GM18507 (cell line): ENCODE measurements at regions not wholly inside any gene's neighbourhood (a gene's known extent, or its start where the extent isn't known, plus 50 kb on each side); places are given as distances from the start of the nearest gene placed in this dataset.

Experiments used
- DNase-seq: peaks from one replicate; pipeline ENCODE4 v3.0.0; 2011; ENCODE audit warnings: low read depth; ENCODE audit not compliant: insufficient read length; ENCODE audit errors: extremely low spot score
- FAIRE-seq: peaks from 2 replicates; lab custom pipeline; 2011; peaks lifted over from hg19 to GRCh38; lab: Jason Lieb, UNC

DNA sequence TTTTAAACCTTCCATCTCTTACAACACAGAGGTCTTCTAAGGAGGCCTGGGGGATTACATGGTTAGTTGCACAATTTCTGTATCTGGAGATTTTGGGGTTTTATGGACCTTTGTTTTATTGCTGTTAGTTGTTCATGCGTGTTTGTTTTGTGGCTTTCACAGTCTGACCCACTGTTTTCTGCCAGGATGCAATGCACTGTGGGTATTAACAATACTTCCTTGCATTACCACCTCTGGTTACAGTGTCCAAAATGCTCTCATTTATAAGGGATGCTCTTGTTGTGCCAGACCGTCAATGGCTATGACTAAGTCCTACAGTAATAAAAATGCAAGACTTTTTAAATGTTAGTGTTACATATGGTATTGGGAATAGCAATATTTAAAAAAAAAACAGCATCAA lies 730.2 kb downstream of the KCTD8 start:
- FAIRE-seq, result no peak
- DNase-seq, result no peak

DNA sequence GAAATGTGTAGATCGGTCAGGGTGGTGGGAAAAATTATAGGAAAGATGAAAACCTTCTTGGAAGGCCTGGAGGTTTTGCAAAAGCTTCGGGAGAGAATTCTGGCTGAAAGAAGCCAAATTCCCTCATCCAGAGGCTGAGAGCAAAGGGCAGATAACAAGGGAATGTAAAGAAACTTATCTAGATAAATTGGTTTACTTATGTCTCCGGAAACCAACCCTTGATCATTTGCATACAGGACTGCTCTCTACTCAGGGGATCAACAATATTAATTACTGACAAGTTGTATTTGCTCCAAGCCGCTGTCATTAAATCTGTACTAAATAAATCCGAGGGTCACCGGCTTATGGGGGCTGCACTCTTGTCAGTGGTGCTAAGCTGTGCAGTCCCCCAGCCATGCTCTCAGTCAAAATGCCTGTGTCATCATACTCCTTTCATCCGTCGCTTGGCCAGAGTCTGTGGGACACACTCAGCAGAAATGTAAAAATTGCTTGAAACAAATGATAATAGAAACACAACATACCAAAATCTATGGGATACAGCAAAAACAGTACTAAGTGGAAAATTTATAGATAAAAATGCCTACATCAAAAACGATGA lies 715.7 kb downstream of the KCTD8 start:
- no peak for DNase-seq
- no peak for FAIRE-seq

DNA sequence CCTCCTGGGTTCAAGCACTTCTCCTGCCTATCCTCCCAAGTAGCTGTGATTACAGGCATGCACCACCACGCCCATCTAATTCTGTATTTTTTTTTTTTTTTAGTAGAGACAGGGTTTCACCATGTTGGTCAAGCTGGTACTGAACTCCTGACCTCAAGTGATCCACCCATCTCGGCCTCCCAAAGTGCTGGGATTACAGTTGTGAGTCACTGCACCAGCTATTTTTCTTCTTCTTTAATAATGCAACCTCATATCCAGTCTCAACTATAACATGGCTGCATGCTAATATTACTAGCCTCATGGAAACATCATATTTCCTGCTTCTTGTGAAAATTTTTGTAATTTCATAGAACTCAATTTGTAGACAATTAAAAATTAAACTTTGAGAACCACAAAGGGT lies 706.5 kb downstream of the KCTD8 start:
- DNase-seq, result no peak
- no peak for FAIRE-seq

DNA sequence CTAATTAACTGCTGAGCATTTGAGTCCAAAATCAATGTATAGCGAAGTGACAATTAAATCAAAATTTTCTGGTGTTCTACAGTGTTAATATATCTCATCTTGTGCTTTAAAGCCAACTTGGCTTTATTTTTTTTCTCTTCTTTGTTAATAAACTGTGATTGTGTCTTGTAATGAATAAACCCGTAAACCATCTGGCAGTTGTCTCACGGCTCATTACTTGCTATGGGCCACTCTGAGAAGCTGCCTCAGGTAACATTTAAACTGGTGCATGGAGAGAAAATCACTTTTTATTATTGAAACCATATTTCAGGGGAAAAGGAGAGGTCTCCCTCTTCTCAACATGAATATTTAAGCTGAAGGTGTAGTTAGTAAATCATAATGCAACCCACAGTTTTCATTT lies 694.0 kb downstream of the KCTD8 start:
- FAIRE-seq (no peak), DNase-seq (no peak)

DNA sequence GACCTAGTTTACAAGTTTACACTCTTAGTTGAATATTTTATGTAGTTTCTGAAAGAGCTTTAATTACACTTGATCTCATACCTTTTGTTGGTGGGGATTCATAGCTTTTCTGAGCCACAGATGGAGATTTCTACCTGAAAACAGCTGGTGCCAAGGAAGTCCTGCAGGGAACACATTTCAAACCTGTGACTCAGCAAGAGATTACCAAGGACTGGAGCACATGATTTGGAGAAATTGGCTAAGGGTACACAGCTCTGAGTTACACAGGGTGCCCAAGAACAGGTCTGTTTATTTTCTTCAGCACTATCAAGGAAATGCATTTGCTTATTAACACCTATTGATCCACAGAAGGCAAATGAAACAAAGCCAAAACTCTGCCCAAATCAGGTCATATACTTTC lies 691.5 kb downstream of the KCTD8 start:
- DNase-seq (no peak), FAIRE-seq (no peak)

DNA sequence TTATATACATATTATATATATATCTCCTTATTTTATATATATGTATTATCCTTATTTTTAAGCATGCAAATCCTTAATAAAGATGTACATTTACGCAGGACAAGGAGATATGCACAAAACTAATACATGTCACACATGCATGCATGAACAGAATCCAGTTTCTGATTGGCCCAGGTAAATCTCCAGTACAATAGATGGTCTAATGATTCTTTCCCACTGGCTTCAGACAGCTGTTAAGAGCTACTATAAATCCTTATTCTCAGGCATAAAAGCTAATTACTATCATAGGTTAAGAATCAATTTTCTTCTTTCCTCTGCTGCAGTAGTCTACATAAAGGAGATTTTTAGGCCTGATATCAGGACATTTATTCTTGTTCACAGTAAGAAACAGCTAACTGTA lies 689.8 kb downstream of the KCTD8 start:
- no peak for FAIRE-seq

DNA sequence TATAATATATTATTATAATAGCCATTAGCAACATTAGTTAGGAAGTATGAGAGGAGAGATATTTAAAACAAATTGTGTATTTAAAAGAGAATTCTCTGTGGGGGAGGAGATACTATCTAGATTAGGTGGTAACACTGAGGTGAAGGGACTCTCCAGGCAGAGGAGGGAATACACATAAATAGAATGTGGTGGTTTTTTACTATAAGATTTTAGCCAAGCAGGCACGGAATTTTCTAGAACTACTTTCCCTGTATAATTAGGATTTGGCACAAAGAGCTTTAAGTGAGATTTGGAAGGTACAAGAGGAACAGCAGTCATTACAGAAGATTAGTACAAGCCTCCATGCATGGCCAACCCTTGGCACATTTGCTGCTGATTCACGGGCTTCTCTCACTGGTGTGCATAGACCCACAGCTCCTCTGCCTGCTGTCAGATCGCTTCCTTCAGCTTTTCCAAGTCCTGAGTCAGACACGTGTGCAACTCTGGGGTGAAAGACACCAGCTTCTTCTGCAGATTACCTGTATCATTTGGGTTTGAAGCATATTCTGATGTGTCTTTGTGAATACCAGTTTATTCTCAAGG lies 685.5 kb downstream of the KCTD8 start:
- peak; percentile 57 for FAIRE-seq
- DNase-seq, result no peak

More for the DNA sequence above, 689.8 kb downstream of the KCTD8 start:
- no peak for DNase-seq

DNA sequence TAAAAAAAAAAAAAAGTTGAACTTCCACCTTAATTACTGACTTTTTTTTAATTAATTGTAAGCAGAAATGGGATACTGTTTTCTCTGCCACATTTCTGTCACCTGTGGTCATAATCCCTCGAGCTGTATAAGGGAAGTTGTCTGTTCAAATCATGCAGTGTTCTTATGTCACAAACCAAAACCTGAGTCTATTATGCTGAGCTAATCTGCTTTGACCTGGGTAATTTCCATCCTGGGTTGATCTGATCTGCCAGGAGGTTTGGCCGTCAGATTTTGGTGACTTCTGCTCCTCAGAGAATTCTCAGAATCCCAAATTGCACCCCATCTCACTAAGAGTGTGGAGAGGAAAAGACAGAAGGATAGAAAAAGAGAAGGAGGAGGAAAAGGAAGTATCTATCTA lies 683.1 kb downstream of the KCTD8 start:
- FAIRE-seq, result no peak
- no peak for DNase-seq

DNA sequence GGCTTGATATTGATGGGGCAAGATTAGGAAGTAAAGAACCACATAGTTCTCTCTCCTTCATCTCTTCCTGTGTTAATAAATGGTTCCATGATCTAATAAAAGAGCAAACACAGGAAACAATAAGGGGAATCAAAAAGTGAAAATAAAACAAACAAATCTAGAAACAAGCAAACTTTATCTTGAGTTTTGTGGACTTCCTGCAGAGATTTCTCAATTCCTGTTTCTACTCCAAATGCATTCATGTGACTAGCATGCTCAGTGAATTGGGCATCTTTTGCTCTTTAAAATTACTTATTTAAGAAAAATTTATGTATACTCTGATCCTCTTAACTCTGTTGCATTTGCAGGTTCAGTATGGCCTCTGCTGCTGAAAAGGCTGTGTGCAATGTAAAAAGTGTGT lies 682.0 kb downstream of the KCTD8 start:
- DNase-seq (no peak), FAIRE-seq (peak; percentile 35)

DNA sequence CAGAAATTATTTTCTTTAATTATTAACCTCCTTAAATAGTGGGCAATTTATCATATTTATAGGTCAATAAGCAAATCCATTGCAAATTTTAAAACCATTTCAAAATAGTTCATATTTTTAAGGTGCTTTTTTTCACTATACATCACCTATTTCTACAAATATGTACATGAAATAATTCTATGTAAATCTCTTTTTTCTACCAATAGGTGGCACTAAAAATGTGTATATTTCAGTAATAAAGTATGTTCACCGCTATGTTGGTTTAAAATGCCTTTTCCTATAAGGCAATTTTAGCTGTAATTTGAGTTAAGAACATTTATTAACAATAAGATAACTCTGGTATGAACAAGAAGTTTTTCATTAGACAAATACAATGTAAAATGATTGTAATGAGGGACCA lies 672.2 kb downstream of the KCTD8 start:
- FAIRE-seq (peak; percentile 5), DNase-seq (no peak)

DNA sequence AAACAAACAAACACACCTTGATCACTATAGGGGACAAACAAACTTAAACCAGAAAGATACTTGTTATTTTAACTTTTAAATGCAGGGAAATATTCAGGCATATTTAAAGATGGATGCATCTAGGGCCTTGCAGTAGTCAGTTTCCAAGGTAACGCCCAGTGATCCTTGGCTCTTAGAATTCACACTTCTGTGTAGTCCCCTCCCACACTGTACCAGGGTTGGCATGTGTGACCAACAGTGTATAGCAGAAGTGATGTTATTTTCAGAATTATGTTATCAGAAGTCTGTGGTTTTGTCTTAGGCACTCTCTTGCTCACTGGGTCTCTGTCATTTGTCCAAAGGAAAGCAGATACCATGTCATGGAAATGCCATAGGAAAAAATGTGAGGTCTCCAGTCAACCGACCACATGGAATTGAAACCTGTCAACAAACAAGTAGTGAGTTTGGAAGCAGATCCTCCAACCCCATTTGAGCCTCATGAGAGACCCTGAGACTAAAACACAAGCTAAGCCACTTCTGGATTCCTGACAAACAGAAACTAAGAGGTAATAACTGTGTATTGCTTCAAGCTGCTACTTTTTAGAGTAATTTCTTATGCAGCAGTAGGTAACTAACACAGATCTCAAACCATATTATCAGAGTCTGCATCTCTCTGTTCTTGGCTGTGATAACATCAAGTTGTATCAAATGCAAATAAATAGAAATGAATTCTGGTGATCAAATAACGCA lies 670.3 kb downstream of the KCTD8 start:
- FAIRE-seq (no peak), DNase-seq (no peak)

DNA sequence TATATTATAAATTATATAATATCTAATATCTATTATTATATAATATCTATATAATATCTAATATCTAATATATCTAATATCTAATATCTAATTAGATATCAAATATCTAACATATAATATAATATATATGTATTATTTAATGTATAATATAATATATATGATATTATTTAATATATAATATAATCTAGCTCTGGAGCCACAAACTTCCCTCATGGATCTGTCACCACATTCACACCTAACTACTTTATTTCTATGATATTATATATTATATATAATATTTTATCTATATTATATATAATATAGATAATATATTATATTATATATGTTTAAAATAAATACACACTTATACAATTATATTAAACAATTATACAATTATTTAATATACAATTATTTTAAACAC lies 667.5 kb downstream of the KCTD8 start:
- no peak for DNase-seq
- no peak for FAIRE-seq

DNA sequence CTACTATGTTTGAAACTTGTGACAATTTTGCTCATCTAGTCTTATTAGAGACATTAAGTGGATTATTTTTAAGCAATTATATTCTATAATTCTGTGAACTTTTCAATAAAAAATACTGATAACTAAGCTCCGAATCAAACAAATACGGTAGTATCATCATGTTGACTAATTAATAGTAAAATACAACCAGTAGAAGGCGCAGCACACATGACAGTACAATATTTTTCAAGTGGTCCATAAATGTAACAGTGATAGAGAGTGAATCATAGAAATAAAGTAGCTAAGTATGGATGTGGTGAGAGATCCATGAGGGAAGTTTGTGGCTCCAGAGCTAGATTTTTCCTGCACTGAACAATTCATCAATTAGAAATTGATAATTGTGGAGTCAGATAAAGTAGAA lies 666.2 kb downstream of the KCTD8 start:
- no peak for FAIRE-seq

DNA sequence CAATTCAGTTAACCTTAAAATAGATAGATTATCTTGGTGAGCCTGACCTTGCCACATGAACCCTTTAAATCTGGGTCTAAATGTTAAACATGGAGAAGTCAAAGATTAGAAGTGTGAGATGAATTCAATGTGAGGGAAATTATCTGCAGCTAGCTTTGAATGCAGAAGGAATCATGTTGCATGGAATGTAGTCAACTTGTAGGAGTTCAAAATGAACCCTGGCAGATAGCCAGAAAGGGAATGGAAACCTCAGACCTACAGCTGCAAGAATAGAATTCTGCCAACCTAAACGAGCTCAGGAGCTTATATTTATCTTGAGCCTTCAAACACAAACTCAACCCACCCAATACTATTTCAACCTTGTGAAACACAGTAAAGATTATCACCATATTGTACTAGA lies 632.5 kb downstream of the KCTD8 start:
- DNase-seq, result no peak
- no peak for FAIRE-seq

More for the DNA sequence above, 666.2 kb downstream of the KCTD8 start:
- no peak for DNase-seq

DNA sequence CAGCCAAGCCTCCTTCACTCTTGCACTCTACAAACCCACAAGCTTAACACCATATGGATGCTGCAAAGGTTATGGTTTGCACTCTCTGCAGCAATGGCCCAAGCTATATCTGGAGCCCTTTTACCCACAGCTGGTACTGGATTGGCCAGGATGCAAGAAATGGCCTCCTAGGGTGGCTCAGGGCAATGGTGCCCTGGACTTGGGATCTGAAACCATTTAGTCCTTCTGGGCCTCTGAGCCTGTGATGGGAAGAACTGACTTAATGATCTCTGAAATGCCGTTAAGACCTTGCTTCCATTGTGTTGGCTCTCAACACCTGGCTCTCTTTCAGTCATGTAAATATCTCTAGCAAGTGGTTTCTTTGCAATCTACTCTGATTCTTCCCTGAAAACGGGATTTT lies 626.0 kb downstream of the KCTD8 start:
- FAIRE-seq (no peak), DNase-seq (no peak)

DNA sequence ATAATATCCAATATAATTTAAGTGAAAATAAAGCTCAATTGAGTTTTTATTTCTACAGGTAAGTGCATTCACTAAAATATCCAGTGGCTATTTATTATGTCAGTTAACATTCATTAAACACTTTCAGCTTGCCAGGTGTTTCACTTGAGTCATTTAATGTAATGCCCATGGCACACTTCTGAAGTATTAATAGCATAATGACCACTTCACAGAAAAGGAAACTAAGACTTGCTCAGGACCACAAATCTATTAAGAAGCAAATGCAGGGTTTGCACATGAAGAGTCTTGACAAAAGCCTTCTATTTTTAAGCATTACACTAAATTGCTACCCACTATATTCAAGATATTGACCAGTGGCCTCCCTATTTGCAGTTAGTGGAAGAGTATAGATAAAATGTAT lies 612.7 kb downstream of the KCTD8 start:
- no peak for DNase-seq
- no peak for FAIRE-seq

DNA sequence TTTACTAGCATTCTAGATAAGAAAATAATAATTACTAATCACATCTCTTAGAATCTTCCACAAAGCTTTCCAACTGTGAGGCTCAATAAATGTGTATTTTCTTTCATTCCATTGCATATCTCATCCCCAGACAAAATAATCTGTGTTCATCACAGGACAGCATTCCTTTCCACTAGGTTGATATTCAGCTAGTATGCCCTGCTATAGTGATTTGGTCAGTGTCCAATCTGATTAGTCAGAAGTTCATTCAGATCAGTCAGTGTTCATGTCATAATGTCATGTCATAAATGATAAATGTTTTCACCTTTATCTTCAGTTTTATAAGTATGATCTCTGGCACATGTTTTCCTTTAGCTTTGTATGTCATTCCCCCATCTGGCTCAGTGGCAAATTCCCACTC lies 611.4 kb downstream of the KCTD8 start:
- no peak for FAIRE-seq
- DNase-seq, result no peak

DNA sequence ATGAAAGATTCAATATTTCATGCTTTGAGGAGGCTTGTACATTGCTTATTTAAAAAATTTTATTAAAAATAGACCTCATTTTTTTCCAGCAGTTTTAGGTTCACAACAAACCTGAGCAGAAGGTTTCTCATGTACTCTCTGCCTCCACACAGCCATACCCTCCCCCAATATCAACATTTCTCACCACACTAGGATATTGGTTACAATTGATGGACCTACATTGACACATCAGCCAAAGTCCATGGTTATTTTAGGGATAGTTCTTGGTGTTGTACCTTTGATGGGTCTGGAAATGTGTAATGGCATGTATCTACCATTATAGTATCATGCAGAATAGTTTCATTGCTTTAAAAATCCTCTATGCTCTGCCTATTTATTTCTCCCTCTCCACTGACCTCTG lies 611.0 kb downstream of the KCTD8 start:
- DNase-seq, result no peak
- FAIRE-seq, result no peak

DNA sequence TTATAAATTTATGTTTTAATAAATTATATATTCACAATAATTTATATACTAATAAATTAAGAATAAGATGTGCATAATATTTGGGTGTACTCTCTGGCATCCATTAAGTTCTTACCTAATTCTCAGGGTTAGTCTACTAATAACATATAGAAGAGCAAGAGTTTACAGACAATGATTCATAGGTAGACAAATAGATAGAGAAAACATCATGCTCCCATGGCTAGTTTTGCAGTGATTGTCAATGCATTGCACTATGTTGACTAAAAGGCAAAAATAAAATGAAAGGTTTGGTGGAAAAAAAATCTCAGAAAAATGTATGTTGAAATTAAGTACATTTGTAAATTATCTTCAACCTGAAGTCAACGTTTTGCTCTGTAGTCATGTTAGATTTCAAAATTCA lies 606.0 kb downstream of the KCTD8 start:
- no peak for DNase-seq

DNA sequence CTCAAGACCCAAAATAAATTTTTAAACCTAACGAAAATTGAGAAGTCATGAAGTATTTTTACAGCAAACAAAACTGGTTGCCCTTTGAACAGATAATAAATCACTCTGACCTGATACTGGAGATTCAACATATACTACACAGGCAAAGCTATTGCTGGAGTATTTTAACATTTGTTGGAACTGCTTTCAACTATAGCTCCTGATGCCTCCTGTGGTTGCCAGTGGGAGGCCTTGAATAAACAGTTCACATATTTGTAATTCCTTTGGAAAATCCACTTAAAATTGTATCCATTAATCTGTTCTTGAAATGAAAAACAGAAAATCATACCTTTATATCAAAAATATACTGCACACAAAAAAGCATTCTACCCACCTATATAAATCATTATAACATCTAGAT lies 605.1 kb downstream of the KCTD8 start:
- FAIRE-seq (no peak), DNase-seq (no peak)

More for the DNA sequence above, 606.0 kb downstream of the KCTD8 start:
- no peak for FAIRE-seq

DNA sequence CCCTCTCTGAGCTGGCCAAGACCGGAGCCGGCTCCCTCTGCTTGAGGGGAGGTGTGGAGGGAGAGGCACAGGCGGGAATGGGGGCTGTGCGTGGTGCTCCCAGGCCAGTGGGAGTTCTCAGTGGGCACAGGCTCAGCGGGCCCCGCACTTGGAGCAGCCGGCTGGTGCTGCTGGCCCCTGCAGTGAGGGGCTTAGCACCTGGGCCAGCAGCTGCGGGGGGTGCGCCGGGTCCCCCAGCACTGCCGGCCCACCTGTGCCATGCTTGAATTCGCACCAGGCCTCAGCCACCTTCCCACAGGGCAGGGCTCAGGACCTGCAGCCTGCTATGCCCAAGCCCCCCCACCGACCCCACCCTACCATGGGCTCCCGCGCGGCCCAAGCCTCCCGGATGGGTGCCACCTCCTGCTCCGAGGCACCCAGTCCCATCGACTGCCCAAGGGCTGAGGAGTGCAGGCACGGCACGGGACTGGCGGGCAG lies 602.5 kb downstream of the KCTD8 start:
- DNase-seq, result no peak
- no peak for FAIRE-seq
